H1 (cell line): ENCODE measurements at regions not wholly inside any gene's neighbourhood (a gene's known extent, or its start where the extent isn't known, plus 50 kb on each side); places are given as distances from the start of the nearest gene placed in this dataset.

Experiments used
- CTCF ChIA-PET: fragments of 300-600 bp; sonication (Branson Sonifier 250); formaldehyde crosslinking; loops from one replicate; lab custom pipeline; 2021; ENCODE audit not compliant: partially characterized antibody; lab: Charles Lee
- POLR2A ChIA-PET: fragments of 300-600 bp; sonication (Branson Sonifier 250); formaldehyde crosslinking; loops from one replicate; lab custom pipeline; 2021; ENCODE audit warnings: inconsistent platforms; ENCODE audit not compliant: partially characterized antibody; lab: Charles Lee
- DNase-seq, 2 experiments: peaks; one replicate each; pipeline versions ENCODE4 v3.0.0 to v3.0.0-alpha.2; 2010 to 2022; ENCODE audit warnings: low spot score in 2 of 2, low read depth in 1 of 2, mixed read lengths in 1 of 2
- FAIRE-seq: peaks from 2 replicates; lab custom pipeline; 2011; peaks lifted over from hg19 to GRCh38; lab: Jason Lieb, UNC
- H2AFZ ChIP-seq: 2 replicates; pipeline ENCODE4 v1.8.1; 2012; ENCODE audit warnings: low read length, inconsistent platforms
- H2AK5ac ChIP-seq: 2 replicates; pipeline ENCODE4 v1.6.1; 2013; ENCODE audit warnings: low read depth, low read length
- H2BK120ac ChIP-seq: replicated peaks from 2 replicates; pipeline ENCODE3; 2013; ENCODE audit warnings: low read depth, low read length, inconsistent platforms
- H2BK12ac ChIP-seq: 2 replicates; pipeline ENCODE4 v1.6.1; 2013; ENCODE audit warnings: low read depth, low read length
- H2BK15ac ChIP-seq: 2 replicates; pipeline ENCODE4 v1.6.1; 2013; ENCODE audit warnings: low read length
- H2BK20ac ChIP-seq: 2 replicates; pipeline ENCODE4 v1.6.1; 2013; ENCODE audit warnings: low read length
- H2BK5ac ChIP-seq: 2 replicates; pipeline ENCODE4 v1.6.1; 2013; ENCODE audit warnings: low read depth, low read length
- H3K14ac ChIP-seq: 2 replicates; pipeline ENCODE4 v1.6.1; 2013; ENCODE audit warnings: inconsistent platforms; ENCODE audit not compliant: insufficient read length
- H3K18ac ChIP-seq: 2 replicates; pipeline ENCODE4 v1.6.1; 2013; ENCODE audit warnings: low read length; ENCODE audit errors: extremely low read depth
- H3K23ac ChIP-seq: 2 replicates; pipeline ENCODE4 v1.6.1; 2013; ENCODE audit warnings: inconsistent platforms; ENCODE audit not compliant: insufficient read length
- H3K23me2 ChIP-seq: 2 replicates; pipeline ENCODE4 v1.6.1; 2013; ENCODE audit warnings: low read depth, low read length
- H3K27ac ChIP-seq: 2 replicates; pipeline ENCODE4 v1.6.1; 2011; ENCODE audit warnings: low read depth, low read length, inconsistent platforms
- H3K27me3 ChIP-seq, 4 experiments: replicated peaks in 1 of 4; 1 replicate in 1 of 4; 2 replicates in 3 of 4; pipeline versions ENCODE4 v1.6.1 to v1.8.1; 2011 to 2013; ENCODE audit warnings: low read length in 3 of 4, mild to moderate bottlenecking in 3 of 4, inconsistent platforms in 2 of 4, mixed read lengths in 2 of 4, moderate library complexity in 1 of 4; ENCODE audit not compliant: control insufficient read depth in 3 of 4, insufficient read depth in 3 of 4; ENCODE audit errors: extremely low read depth in 1 of 4
- H3K36me3 ChIP-seq, 4 experiments: 2 replicates each; pipeline versions ENCODE4 v1.6.1 to v1.8.1; 2011 to 2013; ENCODE audit warnings: mild to moderate bottlenecking in 4 of 4, low read length in 3 of 4, moderate library complexity in 2 of 4, control low read depth in 1 of 4, inconsistent platforms in 1 of 4; ENCODE audit not compliant: insufficient read depth in 4 of 4, control insufficient read depth in 2 of 4
- H3K4ac ChIP-seq: replicated peaks from 2 replicates; pipeline ENCODE3; 2013; ENCODE audit warnings: low read length, low read depth, mixed read lengths, inconsistent platforms; ENCODE audit not compliant: insufficient read length
- H3K4me1 ChIP-seq, 4 experiments: replicated peaks in 1 of 4; 1 replicate in 1 of 4; 2 replicates in 3 of 4; pipeline versions ENCODE4 v1.6.1 to v1.8.1; 2011 to 2013; ENCODE audit warnings: low read length in 3 of 4, inconsistent platforms in 2 of 4, mixed read lengths in 1 of 4; ENCODE audit not compliant: insufficient read depth in 4 of 4, control insufficient read depth in 3 of 4
- H3K4me2 ChIP-seq, 2 experiments: 2 replicates each; pipeline versions ENCODE4 v1.6.1 to v1.8.1; 2011 to 2013; ENCODE audit warnings: low read depth in 2 of 2, low read length in 2 of 2, control low read depth in 1 of 2, inconsistent platforms in 1 of 2, mild to moderate bottlenecking in 1 of 2; ENCODE audit not compliant: insufficient read depth in 1 of 2
- H3K4me3 ChIP-seq, 4 experiments: fragments of 200-600, 300-600 bp in 1 of 4; sonication (generic), shearing (Covaris generic), sonication (Bioruptor Twin) in 1 of 4; 2 replicates each; pipeline versions ENCODE4 v1.5.1 to v1.8.1; 2011 to 2016; ENCODE audit warnings: low read length in 4 of 4, low read depth in 3 of 4, control low read depth in 2 of 4, inconsistent platforms in 2 of 4, mild to moderate bottlenecking in 2 of 4, mixed read lengths in 1 of 4, moderate library complexity in 1 of 4; ENCODE audit not compliant: insufficient read depth in 2 of 4; ENCODE audit errors: extremely low read depth in 1 of 4
- H3K56ac ChIP-seq: replicated peaks from 2 replicates; pipeline ENCODE3; 2013; ENCODE audit warnings: low read depth, mild to moderate bottlenecking, mixed read lengths, low read length, inconsistent platforms; ENCODE audit not compliant: insufficient read length
- H3K79me1 ChIP-seq: 2 replicates; pipeline ENCODE4 v1.6.1; 2013; ENCODE audit warnings: low read depth, low read length, control low read depth
- H3K79me2 ChIP-seq, 2 experiments: 2 replicates each; pipeline versions ENCODE4 v1.6.1 to v1.8.1; 2012 to 2013; ENCODE audit warnings: low read length in 2 of 2, mild to moderate bottlenecking in 2 of 2, inconsistent platforms in 1 of 2; ENCODE audit not compliant: insufficient read depth in 2 of 2, control insufficient read depth in 1 of 2
- H3K9ac ChIP-seq, 4 experiments: replicated peaks in 1 of 4; 1 replicate in 1 of 4; 2 replicates in 3 of 4; pipeline versions ENCODE4 v1.6.1 to v1.8.1; 2011 to 2013; ENCODE audit warnings: low read depth in 3 of 4, low read length in 3 of 4, control low read depth in 2 of 4, mild to moderate bottlenecking in 2 of 4, moderate library complexity in 2 of 4, inconsistent platforms in 1 of 4; ENCODE audit errors: extremely low read depth in 1 of 4
- H3K9me3 ChIP-seq, 2 experiments: 2 replicates each; pipeline versions ENCODE4 v1.6.1 to v1.8.1; 2012 to 2013; ENCODE audit warnings: mild to moderate bottlenecking in 2 of 2, moderate library complexity in 2 of 2, control low read depth in 1 of 2, inconsistent platforms in 1 of 2, low read depth in 1 of 2, low read length in 1 of 2, mixed read lengths in 1 of 2; ENCODE audit not compliant: insufficient read depth in 2 of 2
- H4K20me1 ChIP-seq, 2 experiments: replicated peaks in 1 of 2; 2 replicates each; pipeline versions ENCODE3 to v1.8.1; 2011 to 2013; ENCODE audit warnings: inconsistent platforms in 2 of 2, low read length in 2 of 2, mild to moderate bottlenecking in 1 of 2; ENCODE audit not compliant: insufficient read depth in 2 of 2, control insufficient read depth in 1 of 2
- H4K5ac ChIP-seq: 2 replicates; pipeline ENCODE4 v1.6.1; 2013; ENCODE audit warnings: low read length, low read depth, mixed read lengths, inconsistent platforms; ENCODE audit not compliant: insufficient read length
- H4K8ac ChIP-seq: 2 replicates; pipeline ENCODE4 v1.8.0; 2013; ENCODE audit warnings: mild to moderate bottlenecking, moderate library complexity, low read length, inconsistent platforms; ENCODE audit not compliant: insufficient read depth; ENCODE audit errors: extremely low read depth
- H4K91ac ChIP-seq: replicated peaks from 2 replicates; pipeline ENCODE3; 2013; ENCODE audit warnings: low read length, mixed read lengths, inconsistent platforms; ENCODE audit not compliant: insufficient read length
- CHD2 ChIP-seq: IDR thresholded peaks from 2 replicates; pipeline ENCODE4 v1.6.1; 2012; ENCODE audit warnings: low read length, improper control_type of control experiment
- RAD21 ChIP-seq, 2 experiments: IDR thresholded peaks in 1 of 2; conservative IDR thresholded peaks in 1 of 2; 2 replicates each; pipeline ENCODE4 v1.6.1; 2011; ENCODE audit warnings: low read depth in 2 of 2, low read length in 2 of 2, improper control_type of control experiment in 1 of 2, inconsistent platforms in 1 of 2, mild to moderate bottlenecking in 1 of 2, moderate library complexity in 1 of 2
- RXRA ChIP-seq: IDR thresholded peaks from 2 replicates; pipeline ENCODE4 v1.6.1; 2011; ENCODE audit warnings: low read depth, mild to moderate bottlenecking, low read length, moderate library complexity; ENCODE audit not compliant: insufficient read depth
- SP1 ChIP-seq: IDR thresholded peaks from 2 replicates; pipeline ENCODE4 v1.6.1; 2011; ENCODE audit warnings: low read depth, low read length
- SP2 ChIP-seq: IDR thresholded peaks from 2 replicates; pipeline ENCODE4 v1.6.1; 2012; ENCODE audit warnings: mild to moderate bottlenecking, low read length, inconsistent platforms
- WGBS, 2 experiments: shearing (Covaris generic) in 1 of 2; methylation state at CpG; one replicate each; pipeline versions ENCODE4 v1.1.6 to v1.1.7; 2013 to 2015; ENCODE audit warnings: low lambda C conversion rate in 2 of 2, mixed read lengths in 2 of 2, inconsistent platforms in 1 of 2, low coverage in 1 of 2, missing lambda C conversion rate in 1 of 2; ENCODE audit not compliant: insufficient replicate concordance in 2 of 2, insufficient coverage in 1 of 2, insufficient read length in 1 of 2; ENCODE audit errors: extremely low coverage in 1 of 2, missing lambda C conversion rate in 1 of 2; 5-methylcytosine and 5-hydroxymethylcytosine counted together
- TF ChIP-seq, protein P1 (sequence below), 3 experiments: IDR thresholded peaks; 1 replicate in 2 of 3; 2 replicates in 1 of 3; pipeline versions ENCODE4 v1.5.1 to v1.6.1; 2011; ENCODE audit warnings: low read length in 3 of 3, mild to moderate bottlenecking in 3 of 3, inconsistent platforms in 2 of 3, low read depth in 1 of 3, moderate library complexity in 1 of 3; ENCODE audit not compliant: insufficient read depth in 1 of 3; ENCODE audit errors: control extremely low read depth in 1 of 3

DNA sequence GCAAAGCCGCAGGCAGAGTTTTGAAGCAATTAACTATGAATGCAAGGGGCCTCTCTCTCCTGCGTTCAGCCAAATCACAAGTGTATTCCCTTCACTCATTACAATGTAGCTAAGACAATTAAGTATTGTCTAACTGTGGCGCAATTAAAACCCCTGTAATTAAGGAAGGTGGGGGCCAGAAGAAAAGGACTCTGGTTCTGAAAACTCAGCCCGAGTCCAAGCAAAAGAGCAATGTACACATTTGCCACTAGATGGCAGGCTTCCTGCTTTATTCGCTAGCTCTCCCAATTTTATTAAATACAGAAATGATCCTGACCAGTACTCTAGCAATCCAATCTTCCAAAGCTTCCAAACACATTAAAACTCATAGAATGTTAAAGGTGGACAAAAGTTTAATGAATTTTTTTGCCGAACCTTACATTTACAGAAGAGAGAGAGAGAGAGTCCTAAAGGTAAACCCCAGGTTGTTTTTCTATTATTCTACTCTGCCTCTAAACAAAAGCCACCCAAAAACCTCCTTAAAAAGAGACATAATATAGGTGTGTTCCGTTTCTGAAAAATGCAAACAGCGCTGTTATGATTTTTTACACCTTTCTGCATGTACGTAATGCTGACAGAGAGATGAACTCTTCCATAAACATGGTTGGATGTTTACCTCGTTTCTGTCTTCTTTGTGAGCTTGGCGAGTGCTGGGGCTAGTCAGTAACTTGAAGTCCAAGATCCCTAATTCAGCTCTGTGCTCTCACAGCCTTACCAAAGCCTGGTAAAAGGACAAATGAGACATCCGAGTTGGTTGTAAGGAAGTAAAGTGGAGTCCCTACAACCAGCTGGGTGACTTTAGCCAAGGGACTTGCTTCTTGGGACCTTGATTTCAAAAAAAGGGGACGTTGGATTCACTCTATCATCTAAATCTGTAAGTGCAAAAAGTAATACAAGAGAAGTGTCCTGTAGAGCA lies 50.9 kb upstream of the VASH1 start:
- Histone ChIP-seq H3K23me2 (no peaks in the 10 kb centered on the region), H3K27ac (no peak overlapping the region), H3K56ac (no peak overlapping the region), H3K4me1 (no peaks in the 10 kb centered on the region), H4K91ac (no peak overlapping the region), H2BK15ac (no peak overlapping the region), H2AFZ (peak overlapping the region; percentile 3; the same call in 1 of the 2 replicates), H3K4ac (no peak overlapping the region), H4K20me1 (peaks cover 0 to 2% of the 10 kb centered on the region in 2 experiments), H3K36me3 (no peaks in the 10 kb centered on the region; a peak in 1 of 8 replicates), H4K5ac (no peak overlapping the region), H2AK5ac (no peak overlapping the region), H3K79me1 (no peaks in the 10 kb centered on the region), H2BK5ac (no peak overlapping the region), H3K18ac (no peak overlapping the region), H3K27me3 (no peaks in the 10 kb centered on the region), H2BK20ac (no peak overlapping the region), H4K8ac (no peak overlapping the region), H3K9ac (no peak overlapping the region), H3K4me3 (no peak overlapping the region), H3K79me2 (no peaks in the 10 kb centered on the region), H3K9me3 (peaks cover 0 to 5% of the 10 kb centered on the region in 2 experiments; a peak in 1 of 4 replicates), H3K4me2 (no peak overlapping the region), H2BK12ac (peak overlapping the region; percentile 84; the same call in 1 of the 2 replicates), H2BK120ac (no peak overlapping the region), H3K14ac (no peak overlapping the region), H3K23ac (no peak overlapping the region)
- DNase-seq (peak in 1 of 2 experiments; percentile 46), FAIRE-seq (peak; percentile 19)
- CTCF ChIA-PET = interaction anchor here (0.5 to 9.1 kb wide), 47 partner anchors 8 to 359 kb away, joined by 3 to 234 read pairs (median 5); partner anchors contain the start of genes ANGEL1 and VASH1
- POLR2A ChIA-PET = interaction anchor here (1.0 kb wide), 1 partner anchor 68 kb away, joined by 3 read pairs; no protein-coding TSS in a partner anchor
- TF ChIP-seq SP2 = no peak
- no peak for TF ChIP-seq RXRA
- TF ChIP-seq, protein P1, sequence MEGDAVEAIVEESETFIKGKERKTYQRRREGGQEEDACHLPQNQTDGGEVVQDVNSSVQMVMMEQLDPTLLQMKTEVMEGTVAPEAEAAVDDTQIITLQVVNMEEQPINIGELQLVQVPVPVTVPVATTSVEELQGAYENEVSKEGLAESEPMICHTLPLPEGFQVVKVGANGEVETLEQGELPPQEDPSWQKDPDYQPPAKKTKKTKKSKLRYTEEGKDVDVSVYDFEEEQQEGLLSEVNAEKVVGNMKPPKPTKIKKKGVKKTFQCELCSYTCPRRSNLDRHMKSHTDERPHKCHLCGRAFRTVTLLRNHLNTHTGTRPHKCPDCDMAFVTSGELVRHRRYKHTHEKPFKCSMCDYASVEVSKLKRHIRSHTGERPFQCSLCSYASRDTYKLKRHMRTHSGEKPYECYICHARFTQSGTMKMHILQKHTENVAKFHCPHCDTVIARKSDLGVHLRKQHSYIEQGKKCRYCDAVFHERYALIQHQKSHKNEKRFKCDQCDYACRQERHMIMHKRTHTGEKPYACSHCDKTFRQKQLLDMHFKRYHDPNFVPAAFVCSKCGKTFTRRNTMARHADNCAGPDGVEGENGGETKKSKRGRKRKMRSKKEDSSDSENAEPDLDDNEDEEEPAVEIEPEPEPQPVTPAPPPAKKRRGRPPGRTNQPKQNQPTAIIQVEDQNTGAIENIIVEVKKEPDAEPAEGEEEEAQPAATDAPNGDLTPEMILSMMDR (IDR thresholded peaks at IDR 0.05; ENCODE audit: control extremely low read depth in 1 of 3, insufficient read depth in 1 of 3, low read depth in 1 of 3, low read length in 3 of 3) = peak; percentile 1 to 72 (median 60)
- no peak for TF ChIP-seq SP1
- TF ChIP-seq CHD2 = no peak
- TF ChIP-seq RAD21 (IDR thresholded peaks at IDR 0.05 in 1 of 2, conservative IDR thresholded peaks at IDR 0.05 in 1 of 2; ENCODE audit: low read depth in 2 of 2, low read length in 2 of 2) = peak; percentile 74 to 76
- 43% methylated on average over 13 of the region's 13 CpGs; no CpG with 5 or more reads in 1 of the 2 experiments for WGBS, 2 experiments
